Thoracic aorta (tissue), 2 donors: ENCODE measurements at regions not wholly inside any gene's neighbourhood (a gene's known extent, or its start where the extent isn't known, plus 50 kb on each side); places are given as distances from the start of the nearest gene placed in this dataset.

Experiments
- ATAC-seq: fragments of 150-250 bp; one replicate; pipeline ENCODE4 v1.8.0; 2017; ENCODE audit warnings: low read depth; ENCODE audit not compliant: insufficient number of reproducible peaks, low FRiP score
- DNase-seq: peaks from one replicate; pipeline ENCODE4 v3.0.0-alpha.2; 2020; ENCODE audit warnings: low spot score
- H3K27ac ChIP-seq, 2 donors: fragments of 200-600 bp; sonication (generic); 1 replicate in 1 of 2; 2 replicates in 1 of 2; pipeline ENCODE4 v1.5.1; 2016; ENCODE audit warnings: mild to moderate bottlenecking in 2 of 2, moderate library complexity in 2 of 2
- H3K27me3 ChIP-seq: fragments of 200-600 bp; sonication (generic); replicated peaks from 2 replicates; pipeline ENCODE4 v1.6.0; 2016; ENCODE audit warnings: mild to moderate bottlenecking; ENCODE audit not compliant: insufficient read depth
- H3K36me3 ChIP-seq: fragments of 200-600 bp; sonication (generic); one replicate; pipeline ENCODE4 v1.5.1; 2016
- H3K4me1 ChIP-seq, 2 donors: fragments of 200-600 bp; sonication (generic); 1 replicate in 1 of 2; 2 replicates in 1 of 2; pipeline versions ENCODE4 v1.5.1 to v1.6.0; 2016; ENCODE audit warnings: low read depth in 2 of 2, mild to moderate bottlenecking in 1 of 2; ENCODE audit not compliant: control insufficient read depth in 1 of 2
- H3K4me3 ChIP-seq: fragments of 200-600 bp; sonication (generic); 2 replicates; pipeline ENCODE4 v1.5.1; 2016; ENCODE audit warnings: mild to moderate bottlenecking
- H3K9me3 ChIP-seq: fragments of 200-600 bp; sonication (generic); 2 replicates; pipeline ENCODE4 v1.5.1; 2016
- TF ChIP-seq, protein P1 (sequence below): fragments of 200-600 bp; sonication (generic); IDR thresholded peaks from one replicate; pipeline ENCODE4 v1.5.1; 2019; ENCODE audit warnings: antibody characterized with exemption

DNA sequence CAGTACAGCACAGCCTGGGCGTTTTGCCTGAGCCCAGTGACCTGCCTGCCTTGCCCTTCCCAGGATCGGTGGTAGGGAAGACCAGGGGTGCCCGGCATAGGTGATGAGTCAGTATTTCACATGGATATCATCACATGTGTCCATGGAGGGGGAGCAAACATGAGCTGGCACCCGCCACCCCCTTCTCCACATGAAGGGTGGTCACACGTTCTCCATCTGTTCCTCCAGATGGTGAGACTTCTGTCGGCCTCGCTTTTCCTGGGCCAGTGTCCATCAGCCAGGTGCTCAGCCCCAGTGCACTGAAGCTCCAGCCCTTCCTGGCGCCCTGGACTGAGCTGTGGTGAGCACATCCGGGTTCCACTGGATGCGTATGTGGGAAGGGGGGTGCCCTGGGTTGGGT, 208.4 kb downstream of the UBE3A start:
- H3K36me3 ChIP-seq, result no peaks in the 10 kb centered on the region
- TF ChIP-seq, protein P1, sequence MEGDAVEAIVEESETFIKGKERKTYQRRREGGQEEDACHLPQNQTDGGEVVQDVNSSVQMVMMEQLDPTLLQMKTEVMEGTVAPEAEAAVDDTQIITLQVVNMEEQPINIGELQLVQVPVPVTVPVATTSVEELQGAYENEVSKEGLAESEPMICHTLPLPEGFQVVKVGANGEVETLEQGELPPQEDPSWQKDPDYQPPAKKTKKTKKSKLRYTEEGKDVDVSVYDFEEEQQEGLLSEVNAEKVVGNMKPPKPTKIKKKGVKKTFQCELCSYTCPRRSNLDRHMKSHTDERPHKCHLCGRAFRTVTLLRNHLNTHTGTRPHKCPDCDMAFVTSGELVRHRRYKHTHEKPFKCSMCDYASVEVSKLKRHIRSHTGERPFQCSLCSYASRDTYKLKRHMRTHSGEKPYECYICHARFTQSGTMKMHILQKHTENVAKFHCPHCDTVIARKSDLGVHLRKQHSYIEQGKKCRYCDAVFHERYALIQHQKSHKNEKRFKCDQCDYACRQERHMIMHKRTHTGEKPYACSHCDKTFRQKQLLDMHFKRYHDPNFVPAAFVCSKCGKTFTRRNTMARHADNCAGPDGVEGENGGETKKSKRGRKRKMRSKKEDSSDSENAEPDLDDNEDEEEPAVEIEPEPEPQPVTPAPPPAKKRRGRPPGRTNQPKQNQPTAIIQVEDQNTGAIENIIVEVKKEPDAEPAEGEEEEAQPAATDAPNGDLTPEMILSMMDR, result no peak
- H3K27me3 ChIP-seq, result no peaks in the 10 kb centered on the region
- H3K27ac ChIP-seq, result no peak overlapping the region
- ATAC-seq (no peak), DNase-seq (no peak)
- H3K4me1 ChIP-seq, result no peaks in the 10 kb centered on the region
- H3K9me3 ChIP-seq, result no peaks in the 10 kb centered on the region
- H3K4me3 ChIP-seq, result no peak overlapping the region

DNA sequence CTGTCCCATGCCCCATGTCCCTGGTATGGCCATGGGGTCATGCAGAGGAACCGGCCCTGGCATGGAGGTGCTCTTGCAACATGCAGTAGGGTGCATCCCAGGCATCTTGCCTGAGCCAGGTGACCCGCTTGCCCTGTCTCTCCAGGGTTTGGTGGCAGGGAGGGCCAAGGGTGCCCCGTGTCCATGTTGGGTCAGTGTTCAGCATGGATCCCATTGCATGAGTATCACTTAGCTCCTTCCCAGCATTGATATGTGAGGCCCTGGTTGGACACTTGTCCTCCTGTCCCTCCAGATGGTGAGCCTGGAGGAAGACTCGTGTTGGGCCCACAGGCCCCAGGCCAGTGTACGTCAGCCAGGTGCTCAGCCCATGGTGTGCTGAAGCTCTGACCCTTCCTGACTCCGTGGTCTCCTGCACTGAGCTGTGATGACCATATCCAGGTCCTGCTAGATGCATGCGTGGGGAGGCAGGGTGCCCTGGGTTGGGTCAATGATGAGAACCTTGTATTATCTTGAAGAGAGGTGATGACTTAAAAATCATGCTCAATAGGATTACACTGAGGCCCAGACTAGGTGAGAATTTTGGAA, 205.0 kb downstream of the UBE3A start:
- DNase-seq (no peak), ATAC-seq (no peak)
- Histone ChIP-seq H3K9me3 (no peaks in the 10 kb centered on the region), H3K27ac (no peak overlapping the region), H3K4me3 (no peak overlapping the region), H3K27me3 (no peaks in the 10 kb centered on the region), H3K36me3 (no peaks in the 10 kb centered on the region), H3K4me1 (no peaks in the 10 kb centered on the region)
- TF ChIP-seq, protein P1, result no peak

DNA sequence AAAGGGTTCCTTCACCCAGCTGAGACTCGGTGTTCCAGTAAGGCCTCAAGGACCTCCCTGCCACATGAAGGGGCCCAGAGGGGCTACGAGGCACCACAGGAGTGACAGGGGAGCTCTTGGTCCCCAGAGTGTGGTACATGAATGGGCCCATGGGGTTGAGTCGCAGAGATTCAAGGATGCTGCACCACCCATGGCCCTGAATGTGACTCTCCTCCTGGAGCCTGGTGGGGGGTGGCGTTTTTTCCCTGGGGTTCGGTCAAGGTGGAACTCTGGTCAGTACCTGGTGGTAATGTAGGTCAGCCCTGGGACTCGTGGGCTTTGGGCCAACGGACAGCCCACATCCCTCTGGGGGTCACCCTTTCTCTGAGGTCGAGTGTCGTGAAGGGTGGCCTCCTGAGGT, 204.0 kb downstream of the UBE3A start:
- no peaks in the 10 kb centered on the region for H3K9me3 ChIP-seq
- H3K27me3 ChIP-seq, result no peaks in the 10 kb centered on the region
- H3K27ac ChIP-seq, result no peak overlapping the region
- no peak overlapping the region for H3K4me3 ChIP-seq
- DNase-seq (no peak), ATAC-seq (no peak)
- no peaks in the 10 kb centered on the region for H3K4me1 ChIP-seq
- TF ChIP-seq, protein P1, result no peak
- H3K36me3 ChIP-seq, result no peaks in the 10 kb centered on the region

DNA sequence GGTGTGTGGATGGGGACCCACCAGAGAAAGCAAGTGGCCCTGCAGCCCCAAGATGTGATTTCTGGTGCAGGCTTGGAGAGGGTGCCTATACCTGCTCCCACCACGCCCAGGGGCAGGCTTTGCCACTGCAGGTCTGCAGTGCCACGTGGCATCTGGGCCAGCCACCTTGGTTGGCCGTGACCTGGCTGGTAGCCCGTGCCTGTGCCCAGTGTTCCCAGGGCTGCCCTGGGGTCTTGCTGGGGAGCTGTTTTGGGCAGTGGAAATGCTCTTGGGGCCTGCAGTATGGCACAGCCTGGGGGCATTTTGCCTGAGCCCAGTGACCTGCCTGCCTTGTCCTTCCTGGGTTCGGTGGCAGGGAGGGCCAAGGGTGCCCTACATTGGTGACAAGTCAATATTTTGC, 203.4 kb downstream of the UBE3A start:
- ATAC-seq, result no peak

DNA sequence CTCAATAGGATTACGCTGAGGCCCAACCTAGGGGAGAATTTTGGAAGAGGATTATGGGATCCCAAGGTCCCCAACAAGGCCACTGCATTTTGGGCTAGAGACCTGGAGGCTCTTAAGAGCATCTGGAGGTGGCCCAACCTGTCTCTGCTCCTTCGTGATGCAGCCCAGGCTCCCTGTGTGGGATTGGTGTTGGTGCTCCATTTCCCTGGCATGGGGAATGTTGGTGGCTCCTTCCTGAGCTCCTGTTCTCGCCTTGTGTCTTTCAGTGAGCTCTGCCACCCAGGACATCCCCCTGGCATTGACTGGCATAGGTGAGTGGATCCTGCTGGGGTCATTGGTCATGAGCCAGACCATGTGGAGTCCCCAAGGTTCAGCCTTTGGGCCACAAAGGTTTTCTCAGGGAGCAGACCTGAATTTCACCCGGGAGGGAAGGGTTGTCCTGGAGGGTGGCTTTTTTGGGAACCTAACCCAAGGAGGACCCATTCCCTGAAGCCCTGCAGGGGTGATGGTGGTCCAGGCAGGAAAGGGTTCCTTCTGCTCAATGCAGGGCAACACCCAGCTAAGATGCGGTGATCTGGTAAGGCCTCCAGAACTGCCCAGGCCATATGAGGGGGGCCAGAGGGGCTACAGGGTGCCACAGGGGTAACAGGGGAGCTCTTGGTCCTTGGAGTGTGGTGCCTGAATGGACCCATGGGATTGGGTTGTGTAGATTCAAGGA, 202.5 kb downstream of the UBE3A start:
- Histone ChIP-seq H3K27ac (no peak overlapping the region), H3K4me1 (no peaks in the 10 kb centered on the region), H3K36me3 (no peaks in the 10 kb centered on the region), H3K27me3 (no peaks in the 10 kb centered on the region), H3K9me3 (no peaks in the 10 kb centered on the region), H3K4me3 (no peak overlapping the region)
- TF ChIP-seq, protein P1, result no peak
- ATAC-seq (no peak), DNase-seq (no peak)

More for the DNA sequence above, 203.4 kb downstream of the UBE3A start:
- no peak for DNase-seq
- Histone ChIP-seq H3K36me3 (no peaks in the 10 kb centered on the region), H3K4me3 (no peak overlapping the region), H3K4me1 (no peaks in the 10 kb centered on the region), H3K27me3 (no peaks in the 10 kb centered on the region), H3K27ac (no peak overlapping the region), H3K9me3 (no peaks in the 10 kb centered on the region)
- TF ChIP-seq, protein P1, result no peak
